ENCODE measurements at regions not wholly inside any gene's neighbourhood (a gene's known extent, or its start where the extent isn't known, plus 50 kb on each side); places are given as distances from the start of the nearest gene placed in this dataset.

DNA sequence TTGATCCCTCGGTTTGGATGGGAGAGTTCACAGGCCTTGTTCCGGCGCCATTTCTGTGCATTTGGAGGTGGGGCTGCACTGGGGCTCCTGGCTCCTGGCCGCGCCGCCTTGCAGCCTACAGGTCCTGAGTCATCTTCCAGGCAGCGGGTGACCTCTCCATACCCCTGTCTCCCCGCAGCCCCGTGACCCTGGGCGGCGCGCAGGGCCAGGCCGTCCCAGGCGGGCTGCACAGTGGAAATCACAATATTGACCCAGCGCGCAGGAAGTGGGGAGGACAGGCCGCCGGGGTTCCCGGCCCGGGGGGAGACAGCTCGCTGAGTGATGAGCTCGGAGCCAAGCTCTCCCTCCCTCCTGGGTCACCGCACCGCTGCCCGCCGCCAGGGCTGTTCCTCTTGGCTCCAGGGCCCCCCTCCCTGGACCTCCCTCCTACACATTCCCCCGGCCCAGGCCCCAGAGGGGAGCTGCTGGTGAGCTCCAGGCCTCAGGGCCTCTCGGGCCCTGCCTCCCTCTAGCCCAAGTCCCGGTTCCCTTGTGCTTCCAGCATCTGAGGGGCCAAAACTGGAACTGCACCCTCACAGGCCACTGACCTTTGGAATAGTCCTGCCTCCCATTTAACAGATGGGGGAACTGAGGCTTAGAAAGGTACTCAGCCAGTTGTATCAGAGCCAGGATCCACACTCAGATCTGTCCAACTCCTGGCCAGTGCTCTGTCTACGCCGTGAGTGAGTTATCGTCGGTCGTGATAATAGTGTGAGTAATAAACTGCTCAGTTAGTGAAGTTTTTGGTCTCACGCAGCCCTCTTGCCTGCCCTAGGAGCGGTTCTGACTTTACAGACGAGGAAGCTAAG is 142.9 kb upstream of the WNT4 start:
- Histone ChIP-seq H3K4me3 (no peak overlapping the region), H4K20me1 (ENCODE audit: low read depth) (no peaks in the 10 kb centered on the region), H2AFZ (replicated peaks) (no peak overlapping the region), H3K79me2 (ENCODE audit: low read depth) (no peaks in the 10 kb centered on the region), H3K9me3 (ENCODE audit: low read depth) (no peaks in the 10 kb centered on the region), H3K27ac (no peak overlapping the region), H3K9ac (no peak overlapping the region), H3K27me3 (no peaks in the 10 kb centered on the region), H3F3A (ENCODE audit: low read depth) (no peaks in the 10 kb centered on the region), H3K4me2 (no peak overlapping the region), H3K4me1 (no peaks in the 10 kb centered on the region), H3K36me3 (no peaks in the 10 kb centered on the region)
- Mint-ChIP-seq H3K9me3 (no peaks in the 10 kb centered on the region), H3K4me3 (no peak overlapping the region), H3K27me3 (ENCODE audit: insufficient read depth, low read depth) (peaks cover 21% of the 10 kb centered on the region), H3K4me1 (peaks cover 22% of the 10 kb centered on the region), H3K27ac (no peak overlapping the region), H3K36me3 (no peaks in the 10 kb centered on the region)
- TF ChIP-seq EZH2phosphoT487 (IDR thresholded peaks at IDR 0.05) (no peak), EZH2 (IDR thresholded peaks at IDR 0.05) (no peak)
- TF ChIP-seq, protein P1, sequence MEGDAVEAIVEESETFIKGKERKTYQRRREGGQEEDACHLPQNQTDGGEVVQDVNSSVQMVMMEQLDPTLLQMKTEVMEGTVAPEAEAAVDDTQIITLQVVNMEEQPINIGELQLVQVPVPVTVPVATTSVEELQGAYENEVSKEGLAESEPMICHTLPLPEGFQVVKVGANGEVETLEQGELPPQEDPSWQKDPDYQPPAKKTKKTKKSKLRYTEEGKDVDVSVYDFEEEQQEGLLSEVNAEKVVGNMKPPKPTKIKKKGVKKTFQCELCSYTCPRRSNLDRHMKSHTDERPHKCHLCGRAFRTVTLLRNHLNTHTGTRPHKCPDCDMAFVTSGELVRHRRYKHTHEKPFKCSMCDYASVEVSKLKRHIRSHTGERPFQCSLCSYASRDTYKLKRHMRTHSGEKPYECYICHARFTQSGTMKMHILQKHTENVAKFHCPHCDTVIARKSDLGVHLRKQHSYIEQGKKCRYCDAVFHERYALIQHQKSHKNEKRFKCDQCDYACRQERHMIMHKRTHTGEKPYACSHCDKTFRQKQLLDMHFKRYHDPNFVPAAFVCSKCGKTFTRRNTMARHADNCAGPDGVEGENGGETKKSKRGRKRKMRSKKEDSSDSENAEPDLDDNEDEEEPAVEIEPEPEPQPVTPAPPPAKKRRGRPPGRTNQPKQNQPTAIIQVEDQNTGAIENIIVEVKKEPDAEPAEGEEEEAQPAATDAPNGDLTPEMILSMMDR (IDR thresholded peaks at IDR 0.05): no peak
- DNase-seq (ENCODE audit: low spot score): no peak

DNA sequence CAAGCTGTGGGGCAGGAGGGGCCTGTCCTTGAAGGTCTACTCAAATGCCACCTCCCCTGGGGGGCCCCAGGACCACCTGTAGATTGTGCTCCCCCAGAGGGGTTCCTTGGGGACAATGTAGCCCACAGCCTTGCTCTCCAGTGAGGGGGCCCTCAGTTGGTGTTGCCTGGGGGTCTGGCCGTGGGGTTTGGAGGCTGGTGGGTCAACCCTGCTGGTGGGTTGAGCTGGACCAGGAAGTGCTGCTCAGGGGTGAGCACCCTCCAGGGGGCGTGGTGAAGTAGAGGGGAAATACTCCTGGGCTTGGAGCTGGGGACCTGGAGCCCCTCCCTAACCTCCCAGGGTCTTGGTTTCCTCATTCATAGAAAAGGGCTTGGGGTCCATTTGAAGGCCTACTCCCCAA is 143.6 kb upstream of the WNT4 start:
- Histone ChIP-seq H3K4me3 (no peak overlapping the region), H3K9ac (no peak overlapping the region), H2AFZ (replicated peaks) (no peak overlapping the region), H3K27ac (no peak overlapping the region), H3K9me3 (ENCODE audit: low read depth) (no peaks in the 10 kb centered on the region), H3K27me3 (no peaks in the 10 kb centered on the region), H3K4me2 (no peak overlapping the region), H3K36me3 (no peaks in the 10 kb centered on the region), H3K79me2 (ENCODE audit: low read depth) (no peaks in the 10 kb centered on the region), H3F3A (ENCODE audit: low read depth) (no peaks in the 10 kb centered on the region), H4K20me1 (ENCODE audit: low read depth) (no peaks in the 10 kb centered on the region), H3K4me1 (no peaks in the 10 kb centered on the region)
- Mint-ChIP-seq H3K36me3 (no peaks in the 10 kb centered on the region), H3K9me3 (no peaks in the 10 kb centered on the region), H3K27ac (no peak overlapping the region), H3K27me3 (ENCODE audit: insufficient read depth, low read depth) (peaks cover 19% of the 10 kb centered on the region), H3K4me1 (peaks cover 24% of the 10 kb centered on the region), H3K4me3 (no peak overlapping the region)
- no peak for TF ChIP-seq EZH2 (IDR thresholded peaks at IDR 0.05)
- no peak for TF ChIP-seq EZH2phosphoT487 (IDR thresholded peaks at IDR 0.05)
- TF ChIP-seq, protein P1 (IDR thresholded peaks at IDR 0.05): no peak
- no peak for DNase-seq (ENCODE audit: low spot score)

DNA sequence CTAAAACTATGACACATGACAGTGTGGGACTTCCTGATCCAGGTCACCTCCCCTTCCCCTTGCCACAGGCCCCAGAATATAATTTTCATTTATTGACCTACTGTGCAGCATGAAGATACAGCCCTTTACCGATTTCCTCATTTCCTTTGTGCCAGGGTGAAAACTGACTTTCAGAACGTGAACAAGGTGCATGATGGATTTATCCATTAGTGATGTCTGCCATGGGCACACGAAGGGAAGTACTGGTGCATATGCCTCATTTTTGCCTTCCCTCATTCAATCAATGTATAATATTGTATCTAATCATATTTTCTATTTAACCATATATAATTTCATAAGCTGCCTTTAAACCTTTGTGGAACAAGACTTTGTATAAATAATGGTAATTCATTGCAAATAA is 144.4 kb upstream of the WNT4 start:
- no peak for TF ChIP-seq EZH2phosphoT487 (IDR thresholded peaks at IDR 0.05)
- no peak for TF ChIP-seq EZH2 (IDR thresholded peaks at IDR 0.05)
- TF ChIP-seq, protein P1 (IDR thresholded peaks at IDR 0.05): no peak
- no peak overlapping the region for H3K9ac ChIP-seq
- no peaks in the 10 kb centered on the region for H4K20me1 ChIP-seq (ENCODE audit: low read depth)
- H3K79me2 ChIP-seq (ENCODE audit: low read depth): no peaks in the 10 kb centered on the region
- H3K9me3 Mint-ChIP-seq: no peaks in the 10 kb centered on the region
- DNase-seq (ENCODE audit: low spot score): no peak
- no peaks in the 10 kb centered on the region for H3K36me3 Mint-ChIP-seq
- H3F3A ChIP-seq (ENCODE audit: low read depth): no peaks in the 10 kb centered on the region
- H3K27ac ChIP-seq: no peak overlapping the region
- no peak overlapping the region for H2AFZ ChIP-seq (replicated peaks)
- H3K36me3 ChIP-seq: no peaks in the 10 kb centered on the region
- no peaks in the 10 kb centered on the region for H3K4me1 ChIP-seq
- no peak overlapping the region for H3K27ac Mint-ChIP-seq
- no peaks in the 10 kb centered on the region for H3K27me3 ChIP-seq
- H3K4me3 ChIP-seq: no peak overlapping the region
- peaks cover 29% of the 10 kb centered on the region for H3K4me1 Mint-ChIP-seq
- no peak overlapping the region for H3K4me2 ChIP-seq
- no peaks in the 10 kb centered on the region for H3K9me3 ChIP-seq (ENCODE audit: low read depth)
- H3K27me3 Mint-ChIP-seq (ENCODE audit: insufficient read depth, low read depth): peaks cover 17% of the 10 kb centered on the region
- H3K4me3 Mint-ChIP-seq: no peak overlapping the region

Data from neural progenitor cell (in vitro differentiated cells).